ENCODE measurements at regions not wholly inside any gene's neighbourhood (a gene's known extent, or its start where the extent isn't known, plus 50 kb on each side); places are given as distances from the start of the nearest gene placed in this dataset.

GRCh38 chr3:181497358-181497757 lies 214.4 kb upstream of the SOX2 start:
- Histone ChIP-seq H3K36me3 (no peaks in the 10 kb centered on the region), H3K9me3 (ENCODE audit: severe bottlenecking) (no peaks in the 10 kb centered on the region), H3K4me3 (ENCODE audit: low read depth, low read length) (no peak overlapping the region), H3K27me3 (ENCODE audit: insufficient read depth, low read depth, severe bottlenecking) (peaks cover 14% of the 10 kb centered on the region), H3K27ac (no peak overlapping the region)
- no peak for TF ChIP-seq CTCF (IDR thresholded peaks at IDR 0.05; ENCODE audit: low read depth, low read length)
- DNase-seq: no peak

GRCh38 chr3:181493423-181493822 lies 218.3 kb upstream of the SOX2 start:
- no peak for DNase-seq
- Histone ChIP-seq H3K27me3 (ENCODE audit: insufficient read depth, low read depth, severe bottlenecking) (peaks cover 16% of the 10 kb centered on the region), H3K36me3 (no peaks in the 10 kb centered on the region), H3K27ac (no peak overlapping the region), H3K4me3 (ENCODE audit: low read depth, low read length) (no peak overlapping the region), H3K9me3 (ENCODE audit: severe bottlenecking) (no peaks in the 10 kb centered on the region)
- TF ChIP-seq CTCF (IDR thresholded peaks at IDR 0.05; ENCODE audit: low read depth, low read length): no peak

GRCh38 chr3:181488536-181488935 lies 223.2 kb upstream of the SOX2 start:
- Histone ChIP-seq H3K36me3 (no peaks in the 10 kb centered on the region), H3K27ac (no peak overlapping the region), H3K27me3 (ENCODE audit: insufficient read depth, low read depth, severe bottlenecking) (peaks cover 16% of the 10 kb centered on the region), H3K4me3 (ENCODE audit: low read depth, low read length) (no peak overlapping the region), H3K9me3 (ENCODE audit: severe bottlenecking) (no peaks in the 10 kb centered on the region)
- no peak for DNase-seq
- no peak for TF ChIP-seq CTCF (IDR thresholded peaks at IDR 0.05; ENCODE audit: low read depth, low read length)

- TF ChIP-seq CTCF (IDR thresholded peaks at IDR 0.05; ENCODE audit: low read depth, low read length): no peak
- no peaks in the 10 kb centered on the region for H3K36me3 ChIP-seq
- no peaks in the 10 kb centered on the region for H3K9me3 ChIP-seq (ENCODE audit: severe bottlenecking)
- DNase-seq: no peak
- no peak overlapping the region for H3K4me3 ChIP-seq (ENCODE audit: low read depth, low read length)
- H3K27ac ChIP-seq: no peak overlapping the region
- H3K27me3 ChIP-seq (ENCODE audit: insufficient read depth, low read depth, severe bottlenecking): peaks cover 10% of the 10 kb centered on the region
Measured at GRCh38 chr3:181487236-181487978, 224.3 kb upstream of the SOX2 start.

GRCh38 chr3:181486141-181486885 lies 225.4 kb upstream of the SOX2 start:
- H3K36me3 ChIP-seq: no peaks in the 10 kb centered on the region
- no peak for TF ChIP-seq CTCF (IDR thresholded peaks at IDR 0.05; ENCODE audit: low read depth, low read length)
- peaks cover 7% of the 10 kb centered on the region for H3K27me3 ChIP-seq (ENCODE audit: insufficient read depth, low read depth, severe bottlenecking)
- no peaks in the 10 kb centered on the region for H3K9me3 ChIP-seq (ENCODE audit: severe bottlenecking)
- H3K27ac ChIP-seq: no peak overlapping the region
- no peak overlapping the region for H3K4me3 ChIP-seq (ENCODE audit: low read depth, low read length)
- DNase-seq: no peak
